ENCODE measurements at regions not wholly inside any gene's neighbourhood (a gene's known extent, or its start where the extent isn't known, plus 50 kb on each side); places are given as distances from the start of the nearest gene placed in this dataset.
"Not testable (repeated sequence)": the region's sequence is repeated elsewhere in the genome, so short reads cannot be mapped to it uniquely, and the experiment has no call there.

- no peak for DNase-seq
These were observed 219.4 kb downstream of the SETD4 start for GRCh38 chr21:35840949-35841348.

- peak; percentile 63 for DNase-seq
These were observed 220.0 kb downstream of the SETD4 start for GRCh38 chr21:35840197-35840799.

- no peak for DNase-seq
These were observed 221.2 kb downstream of the SETD4 start for GRCh38 chr21:35838987-35839763.

GRCh38 chr21:35838350-35838749, 222.0 kb downstream of the SETD4 start:
- DNase-seq: no peak

DNA sequence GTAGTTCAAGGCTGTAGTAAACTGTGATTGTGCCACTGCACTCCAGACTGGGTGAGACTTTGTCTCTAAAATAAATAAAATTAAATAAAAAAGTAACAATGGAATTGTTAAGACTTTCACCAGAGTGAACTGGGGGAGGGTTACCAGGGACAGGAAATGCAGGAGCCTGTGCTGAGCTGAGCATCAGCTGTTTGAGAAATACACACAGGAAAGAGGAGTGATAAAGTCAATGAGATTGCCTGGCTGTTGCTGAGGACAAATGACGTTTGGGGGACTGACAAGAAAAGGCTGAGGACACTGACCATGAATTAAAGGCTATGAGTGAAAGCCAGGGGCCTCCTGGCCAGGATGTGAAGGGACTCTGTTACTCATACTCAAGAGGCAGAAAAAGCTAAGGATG, 226.3 kb downstream of the SETD4 start:
- no peak for DNase-seq

- no peak for DNase-seq
These were observed 226.9 kb downstream of the SETD4 start for GRCh38 chr21:35833388-35833787.

GRCh38 chr21:35831230-35831629, 229.1 kb downstream of the SETD4 start:
- no peak for DNase-seq

- no peak for DNase-seq
These were observed 231.3 kb downstream of the SETD4 start for GRCh38 chr21:35829067-35829466.

DNA sequence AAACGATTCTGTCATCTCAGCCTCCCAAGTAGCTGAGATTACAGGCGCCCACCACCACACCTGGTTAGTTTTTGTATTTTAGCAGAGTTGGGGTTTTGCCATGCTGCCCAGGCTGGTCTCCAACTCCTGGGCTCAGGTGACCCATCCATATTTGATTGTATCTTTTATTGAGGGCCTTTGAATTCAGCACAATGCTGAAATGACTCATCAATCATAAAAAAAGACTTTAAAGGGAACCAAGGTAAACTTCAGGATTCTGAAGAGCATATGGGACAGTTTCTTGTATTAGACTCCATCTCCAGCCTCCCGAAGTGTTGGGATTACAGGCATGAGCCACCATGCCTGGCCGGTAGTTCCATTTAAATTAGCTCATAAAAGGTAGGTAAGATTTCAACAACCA, 232.2 kb downstream of the SETD4 start:
- DNase-seq: no peak

GRCh38 chr21:35827004-35827403, 233.3 kb downstream of the SETD4 start:
- no peak for DNase-seq

- DNase-seq: no peak
These were observed 234.7 kb downstream of the SETD4 start for GRCh38 chr21:35825370-35826353.

DNA sequence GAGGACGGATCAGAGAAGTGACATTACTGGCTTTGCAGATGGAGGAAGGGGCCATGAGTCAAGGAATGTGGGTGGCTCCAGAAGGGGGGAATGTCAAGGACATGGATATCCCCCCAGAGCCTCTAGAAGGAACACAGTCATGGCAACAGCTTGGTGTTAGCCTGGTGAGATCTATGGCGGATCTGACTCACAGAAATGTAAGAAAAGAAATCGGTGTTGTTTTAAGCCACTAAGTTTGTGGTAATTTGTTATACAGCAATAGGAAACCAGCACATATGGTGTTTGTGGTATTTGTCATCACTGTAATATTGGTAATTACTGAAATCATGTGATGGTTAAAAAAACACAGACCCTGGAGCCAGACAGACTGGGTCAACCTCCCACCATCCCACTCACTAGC, 236.2 kb downstream of the SETD4 start:
- no peak for DNase-seq

DNA sequence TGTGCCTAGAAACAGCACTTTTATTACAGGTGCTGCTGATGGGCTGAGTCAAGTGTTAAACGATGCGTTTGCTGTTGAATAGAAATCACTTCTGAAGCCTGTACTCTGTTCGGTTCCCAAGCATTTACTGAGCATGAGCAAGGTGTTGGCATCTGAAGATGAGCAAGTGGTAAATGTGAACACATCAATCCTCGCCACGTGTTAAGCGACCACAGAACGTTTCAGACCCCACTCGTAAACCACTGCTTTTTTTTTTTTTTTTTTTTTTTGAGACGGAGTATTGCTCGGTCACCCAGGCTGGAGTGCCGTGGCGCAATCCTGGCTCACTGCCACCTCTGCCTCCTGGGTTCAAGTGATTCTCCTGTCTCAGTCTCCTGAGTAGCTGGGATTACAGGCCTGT, 241.2 kb downstream of the SETD4 start:
- DNase-seq: no peak

GRCh38 chr21:35818597-35818996, 241.7 kb downstream of the SETD4 start:
- DNase-seq: no peak

GRCh38 chr21:35814858-35815619, 245.3 kb downstream of the SETD4 start:
- DNase-seq: no peak

GRCh38 chr21:35812679-35813078, 247.6 kb downstream of the SETD4 start:
- DNase-seq: no peak

DNA sequence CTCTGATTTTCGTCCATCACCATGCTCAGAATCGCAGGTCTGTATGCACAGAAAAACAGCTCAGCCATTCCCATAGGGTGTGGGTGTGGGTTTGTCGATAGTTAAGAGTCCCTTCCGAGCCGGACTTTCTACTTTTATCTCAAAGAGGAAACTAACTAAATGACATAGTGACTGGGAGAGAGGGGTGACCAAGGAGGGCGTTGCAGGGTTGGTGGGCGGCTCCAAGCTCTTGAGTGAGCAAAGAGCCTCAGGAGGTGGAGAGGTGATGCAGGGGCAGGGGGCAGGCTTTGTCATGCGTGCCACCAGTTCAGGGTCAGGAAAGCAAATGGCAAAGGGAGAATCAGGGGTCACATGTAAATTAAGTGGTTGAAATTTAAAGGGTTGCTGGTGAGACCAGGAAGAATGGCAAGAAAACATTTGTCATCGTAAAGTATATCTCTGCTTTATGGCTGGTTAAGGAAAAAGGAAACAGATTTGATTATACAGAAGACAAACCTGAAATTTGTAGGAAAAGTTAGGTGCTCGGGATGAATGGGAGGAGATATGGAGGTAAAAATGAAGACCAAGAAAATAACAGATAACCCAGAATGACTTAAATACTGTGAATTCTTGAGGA, 249.0 kb downstream of the SETD4 start:
- DNase-seq: no peak

- DNase-seq: no peak
These were observed 249.8 kb downstream of the SETD4 start for GRCh38 chr21:35810431-35810970.

- no peak for DNase-seq
These were observed 258.9 kb downstream of the SETD4 start for GRCh38 chr21:35801391-35801790.

- not testable (repeated sequence) for DNase-seq
These were observed 259.4 kb downstream of the SETD4 start for GRCh38 chr21:35800796-35801385.

GRCh38 chr21:35796844-35797243, 263.5 kb downstream of the SETD4 start:
- no peak for DNase-seq

DNA sequence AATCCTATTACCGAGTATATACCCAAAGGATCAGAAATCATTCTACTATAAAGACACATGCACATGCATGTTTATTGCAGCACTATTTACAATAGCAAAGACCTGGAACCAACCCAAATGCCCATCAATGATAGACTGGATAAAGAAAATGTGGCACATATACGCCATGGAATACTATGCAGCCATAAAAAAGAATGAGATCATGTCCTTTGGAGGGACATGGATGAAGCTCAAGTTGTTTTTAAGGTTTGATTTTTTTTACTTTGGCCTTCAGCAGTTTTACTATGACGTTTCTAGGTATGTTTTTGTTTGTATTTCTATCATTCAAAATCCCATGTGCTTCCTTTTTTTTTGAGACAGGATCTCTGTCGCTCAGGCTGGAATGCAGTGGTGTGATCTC, 265.8 kb downstream of the SETD4 start:
- DNase-seq: not testable (repeated sequence)
